HG02970 (cell line): ENCODE measurements at regions not wholly inside any gene's neighbourhood (a gene's known extent, or its start where the extent isn't known, plus 50 kb on each side); places are given as distances from the start of the nearest gene placed in this dataset.
A peak's percentile ranks its signal among the peaks of the same experiment; 100 is the strongest.
"Not testable (repeated sequence)": the region's sequence is repeated elsewhere in the genome, so short reads cannot be mapped to it uniquely, and the experiment has no call there.

Experiments used
- ATAC-seq: cut with Tn5 transposase; IDR thresholded peaks from one replicate; pipeline ENCODE4 v1.9.1; 2021; ENCODE audit warnings: mild to moderate bottlenecking, moderate library complexity, moderate number of reproducible peaks; ENCODE audit not compliant: unreplicated experiment, low FRiP score

DNA sequence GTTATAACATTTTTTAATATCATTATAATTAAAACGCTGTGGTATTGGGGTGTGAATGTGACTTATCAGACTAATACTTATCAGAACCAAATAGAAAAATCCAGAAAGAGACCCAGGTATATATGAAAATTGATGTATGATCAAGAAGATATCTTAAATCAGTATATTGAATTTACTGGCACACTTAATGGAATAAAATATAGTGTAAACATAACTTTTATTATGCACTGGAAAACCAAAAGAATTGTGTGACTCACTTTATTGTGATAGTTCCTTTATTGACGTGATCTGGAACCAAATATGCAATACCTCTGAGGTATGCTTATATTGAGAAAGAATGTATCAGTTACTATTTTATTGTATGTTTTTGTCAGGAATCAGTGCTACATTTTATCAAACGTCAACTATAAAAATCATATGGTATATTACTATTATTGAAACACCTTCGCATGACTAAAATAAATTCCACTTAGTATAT is 250.7 kb upstream of the SPOPL start:
- not testable (repeated sequence) for ATAC-seq

DNA sequence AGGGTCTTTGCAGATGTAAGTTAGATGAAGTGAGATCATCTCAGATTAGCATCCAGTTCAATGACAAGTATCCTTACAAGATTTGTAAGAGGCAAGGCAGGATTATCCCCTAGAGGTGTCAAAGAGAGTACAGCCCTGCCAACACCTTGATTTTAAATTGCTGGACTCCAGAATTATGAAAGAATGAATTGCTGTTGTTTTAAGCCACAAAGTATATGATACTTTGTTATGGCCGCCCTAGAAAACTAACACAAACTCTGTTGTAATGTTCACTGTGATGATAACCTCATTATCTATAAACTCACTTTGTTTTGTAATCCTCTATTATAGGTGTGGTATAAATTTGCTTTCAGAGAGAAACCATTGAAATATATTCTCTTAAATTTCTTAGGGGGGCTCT is 249.0 kb upstream of the SPOPL start:
- ATAC-seq, result no peak

DNA sequence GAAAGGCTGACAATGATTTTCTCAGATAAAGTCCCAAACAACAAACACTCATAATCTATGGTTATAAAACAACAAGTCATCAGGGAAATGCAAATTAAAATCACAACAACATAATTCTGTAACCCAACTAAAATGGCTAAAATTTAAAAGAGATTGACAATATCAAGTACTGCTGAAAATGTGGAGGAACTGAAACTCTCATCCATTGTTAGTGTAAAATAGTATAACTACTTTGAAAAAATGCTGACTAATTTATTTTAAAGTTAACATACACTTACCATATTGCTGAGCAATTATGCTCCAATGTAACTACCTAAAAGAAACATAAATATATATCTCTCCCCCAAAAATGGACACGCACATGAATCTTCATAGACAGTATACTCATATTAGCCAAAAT is 245.9 kb upstream of the SPOPL start:
- ATAC-seq, result no peak

DNA sequence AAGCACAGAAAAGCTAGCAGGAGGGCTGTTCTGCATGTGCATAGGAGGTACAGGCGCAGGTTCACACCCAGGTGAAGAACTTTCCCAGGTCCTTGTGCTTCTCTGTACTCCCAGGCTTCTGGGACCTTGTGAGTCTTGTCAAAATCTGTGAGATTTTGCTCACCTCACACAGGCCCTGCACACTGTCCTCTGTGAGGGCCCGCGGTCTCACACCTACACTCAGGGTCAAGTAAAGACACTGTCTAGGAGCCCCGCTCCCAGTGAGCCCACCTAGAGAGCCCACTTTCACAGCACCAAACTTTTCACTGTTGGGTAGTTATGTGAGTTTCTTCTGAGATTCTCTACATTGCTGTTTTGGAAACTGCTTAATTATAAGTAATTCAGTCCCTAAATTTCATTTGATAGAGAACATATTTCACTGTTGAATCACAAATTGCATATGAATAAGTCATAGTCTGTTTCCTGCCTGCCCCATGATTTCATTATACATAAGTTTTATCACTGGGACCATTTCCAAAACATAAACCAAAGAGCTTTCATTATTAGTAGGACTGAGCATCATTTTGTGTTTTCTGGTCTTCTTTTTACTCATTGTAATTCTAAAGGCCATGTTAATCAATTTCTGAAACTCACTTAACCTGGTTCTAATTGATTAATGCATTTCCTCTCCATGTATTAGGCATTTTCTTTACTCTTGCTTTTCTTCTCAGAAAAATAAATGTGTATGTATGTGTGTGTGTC is 234.2 kb upstream of the SPOPL start:
- peak; percentile 69 for ATAC-seq

DNA sequence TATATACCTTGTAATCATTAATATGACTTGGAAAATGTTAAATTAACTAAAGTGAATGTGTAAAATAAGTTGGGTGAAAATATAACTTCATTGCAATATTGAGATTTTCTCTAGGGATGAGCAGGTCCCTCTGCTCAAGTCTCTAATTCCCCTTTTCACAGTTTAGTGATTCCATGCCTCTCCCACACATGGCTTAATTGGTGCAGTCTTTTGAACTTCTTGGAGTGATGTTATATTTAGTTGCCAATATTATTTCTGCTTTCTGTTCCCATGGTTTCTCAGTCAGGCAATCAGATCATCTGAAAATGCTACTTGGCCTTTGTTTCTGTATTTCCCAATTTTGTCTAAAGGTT is 233.7 kb upstream of the SPOPL start:
- peak; percentile 28 for ATAC-seq

DNA sequence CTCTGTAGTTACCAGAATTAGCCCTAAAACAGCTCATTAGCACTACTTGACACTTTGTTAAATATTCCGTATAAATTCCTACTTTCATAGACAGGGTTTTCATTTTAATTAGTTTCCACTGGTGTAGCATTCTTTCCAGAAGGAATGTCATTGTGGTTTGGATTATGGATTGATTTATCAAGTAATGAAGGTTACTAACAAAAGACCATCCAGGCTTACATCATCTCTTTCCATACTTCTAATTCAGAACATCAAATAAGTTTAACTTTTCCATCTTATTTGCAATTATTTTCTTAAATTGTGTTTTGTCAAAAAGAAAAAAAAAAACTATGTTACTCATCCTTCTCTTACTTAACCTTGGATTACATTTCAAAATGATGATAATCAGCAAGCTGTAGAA is 231.8 kb upstream of the SPOPL start:
- ATAC-seq, result no peak

DNA sequence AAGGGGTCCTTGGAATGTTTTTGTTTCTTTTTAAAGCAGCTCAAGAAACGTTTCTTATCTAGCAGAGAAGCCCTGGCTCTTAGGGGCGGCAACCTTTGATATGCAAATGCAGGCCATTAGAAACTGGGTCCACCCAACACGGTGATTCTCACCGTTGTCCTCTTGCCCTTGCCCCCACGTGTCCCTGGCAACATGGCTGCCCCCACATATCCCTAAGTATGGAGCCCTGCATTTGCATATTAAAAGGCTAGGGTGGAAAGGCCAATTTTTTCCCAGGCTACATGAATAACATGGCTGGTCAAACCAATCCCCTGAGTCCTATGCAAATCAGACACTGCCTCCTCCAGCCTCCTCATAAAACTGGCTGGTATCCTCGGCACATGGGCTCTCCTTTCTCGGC is 230.1 kb upstream of the SPOPL start:
- no peak for ATAC-seq

DNA sequence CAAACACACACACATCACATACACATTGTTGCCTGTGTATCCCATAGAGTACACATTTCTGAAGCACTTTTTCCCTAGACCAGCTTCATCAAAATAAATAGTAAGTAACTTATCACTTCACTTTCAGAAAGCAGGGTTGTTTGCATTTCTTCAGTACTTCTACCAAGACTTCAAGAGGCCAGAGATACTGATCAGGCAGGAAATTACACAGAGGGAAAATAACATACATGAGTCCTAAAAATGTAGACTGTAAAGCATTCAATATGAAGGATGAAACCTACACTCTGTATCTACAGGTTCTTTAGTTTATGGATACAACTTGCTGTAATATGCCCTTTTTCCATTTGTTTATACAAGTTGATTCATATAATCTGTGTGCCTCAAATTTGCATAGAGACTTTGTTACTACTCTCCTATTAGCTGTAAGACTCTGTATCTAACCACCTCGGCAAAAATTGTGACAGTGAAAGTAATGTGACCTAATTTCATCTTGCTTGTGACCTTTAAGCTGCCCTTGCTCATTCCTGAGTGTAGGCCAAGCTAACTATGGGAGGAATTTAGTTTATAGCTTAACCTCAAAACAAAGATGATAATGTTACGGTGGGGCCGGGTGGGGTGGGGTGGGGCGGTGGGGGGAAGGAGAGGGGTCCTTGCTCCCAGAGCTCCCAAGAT is 228.9 kb upstream of the SPOPL start:
- no peak for ATAC-seq

DNA sequence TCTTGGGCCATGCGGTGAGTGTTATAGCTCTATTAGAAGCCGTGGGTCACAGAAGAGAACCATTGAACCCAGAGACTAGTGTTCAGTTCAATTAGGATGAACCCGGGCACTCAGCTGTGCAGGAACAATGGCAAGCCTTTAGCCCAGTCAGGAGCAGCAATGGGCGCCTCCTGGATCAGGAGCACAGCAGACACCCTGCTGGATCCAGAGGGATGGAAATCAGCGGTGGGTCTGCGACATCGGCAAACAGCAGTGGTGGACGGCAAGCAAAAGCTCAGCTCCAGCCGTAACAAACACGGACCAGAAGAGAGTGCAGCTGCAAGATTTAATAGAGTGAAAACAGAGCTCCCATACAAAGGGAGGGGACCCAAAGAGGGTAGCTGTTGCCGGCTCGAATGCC is 228.3 kb upstream of the SPOPL start:
- ATAC-seq, result not testable (repeated sequence)

DNA sequence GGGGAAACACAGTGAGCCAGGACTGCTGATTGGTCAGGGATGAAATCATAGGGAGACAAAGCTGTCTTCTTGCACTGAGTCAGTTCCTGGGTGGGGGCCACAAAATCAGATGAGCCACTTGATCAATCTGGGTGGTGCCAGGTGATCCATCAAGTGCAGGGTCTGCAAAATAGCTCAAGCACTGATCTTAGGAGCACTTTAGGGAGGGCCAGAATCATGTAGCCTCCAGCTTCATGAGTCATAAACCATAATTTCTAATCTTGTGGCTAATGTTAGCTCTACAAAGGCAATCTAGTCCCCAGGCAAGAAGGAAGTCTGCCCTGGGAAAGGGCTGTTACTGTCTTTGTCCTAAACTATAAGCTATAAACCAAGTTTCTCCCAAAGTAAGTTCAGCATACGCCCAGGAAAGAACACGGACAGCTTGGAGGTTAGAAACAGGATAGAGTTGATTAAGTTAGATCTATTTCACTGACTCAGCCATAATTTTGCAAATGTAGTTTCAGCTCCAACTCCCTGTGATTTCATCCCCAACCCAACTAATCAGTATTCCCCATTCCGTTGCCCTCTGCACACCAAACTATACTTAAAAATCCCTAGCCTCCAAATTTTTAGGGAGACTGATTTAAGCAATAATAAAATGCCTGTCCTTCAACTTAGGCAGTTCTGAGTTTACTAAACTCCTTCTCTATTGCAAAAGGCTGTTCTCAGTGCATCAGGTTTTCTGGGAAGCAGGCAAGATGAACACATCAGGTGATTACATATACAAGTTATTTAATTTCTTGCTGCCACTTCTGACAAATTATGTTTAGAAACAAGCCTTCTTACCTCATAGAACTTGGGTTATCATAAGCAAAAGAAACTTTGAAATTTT is 226.9 kb upstream of the SPOPL start:
- no peak for ATAC-seq

DNA sequence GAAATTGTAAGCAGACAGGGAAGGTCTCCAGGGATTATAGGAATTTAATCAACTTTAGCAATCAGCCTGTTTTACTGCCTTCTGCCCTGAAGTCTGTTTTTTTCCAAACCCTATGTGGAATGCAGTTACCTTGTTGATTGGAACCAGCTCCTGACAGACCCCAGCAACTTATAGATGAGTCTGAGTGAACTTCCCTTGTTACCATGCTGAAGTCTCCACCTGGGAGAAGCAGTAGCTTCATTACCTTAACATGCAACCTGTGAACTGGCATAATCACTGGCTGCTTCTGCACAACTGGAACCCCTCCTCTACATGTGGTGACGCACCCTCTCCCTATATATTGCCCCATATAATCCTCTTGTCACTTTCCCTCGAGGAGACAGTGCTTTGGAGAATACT is 226.3 kb upstream of the SPOPL start:
- no peak for ATAC-seq

DNA sequence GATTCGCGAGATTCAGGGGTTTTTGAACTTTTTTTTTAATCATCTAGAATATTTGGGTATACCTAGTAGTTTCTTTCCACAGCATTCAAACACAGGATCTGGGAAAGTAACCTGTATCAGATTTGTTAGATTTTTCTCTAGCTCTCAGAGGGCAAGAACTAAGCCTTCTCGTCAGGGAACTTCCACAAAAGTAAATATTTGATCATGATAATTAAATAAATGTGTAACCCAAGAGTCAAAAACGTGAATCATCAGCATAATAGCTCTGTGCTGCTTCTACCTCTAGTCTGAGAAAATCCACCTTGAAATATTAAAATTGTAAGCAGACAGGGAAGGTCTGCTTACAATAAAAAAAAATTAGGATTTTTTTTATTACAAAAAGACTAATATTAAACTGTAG is 225.7 kb upstream of the SPOPL start:
- ATAC-seq, result no peak

DNA sequence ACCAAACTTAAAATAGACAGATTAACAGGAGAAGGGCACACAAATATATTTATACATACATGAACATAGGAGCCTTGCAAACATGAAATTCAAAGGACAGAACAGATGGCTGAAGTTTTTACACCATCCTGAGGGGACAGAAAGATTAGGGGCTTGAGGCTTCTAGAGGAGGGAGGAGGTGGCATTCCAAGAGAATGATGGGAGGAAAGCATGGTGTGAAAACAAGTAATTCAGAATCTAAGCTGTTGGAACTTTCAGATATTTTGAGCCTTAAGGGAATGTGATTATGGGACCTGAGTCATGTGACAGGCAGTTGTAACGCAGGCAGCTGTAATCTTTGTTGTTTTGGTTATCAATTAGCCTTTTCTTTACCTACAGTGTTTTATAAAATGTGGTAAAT is 225.2 kb upstream of the SPOPL start:
- ATAC-seq, result no peak

DNA sequence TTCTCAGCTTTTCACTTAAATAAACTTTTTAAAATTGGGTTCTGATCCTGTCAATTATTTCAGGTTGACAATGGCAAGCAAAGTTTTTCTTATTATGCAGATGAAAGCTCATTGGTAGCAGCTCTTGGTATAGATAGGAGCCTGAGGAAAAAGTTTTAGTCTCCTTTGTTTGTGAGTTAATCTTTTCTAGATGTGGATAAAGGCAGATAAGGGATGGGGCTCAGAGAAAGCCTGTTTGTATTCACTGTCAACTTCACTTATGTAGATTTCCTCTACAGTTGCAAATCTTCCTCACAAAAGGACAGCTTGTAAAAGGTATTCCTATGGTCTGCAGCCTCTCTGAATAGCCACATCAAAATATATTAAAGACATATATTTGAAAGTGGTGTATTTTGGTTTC is 224.5 kb upstream of the SPOPL start:
- ATAC-seq, result no peak

DNA sequence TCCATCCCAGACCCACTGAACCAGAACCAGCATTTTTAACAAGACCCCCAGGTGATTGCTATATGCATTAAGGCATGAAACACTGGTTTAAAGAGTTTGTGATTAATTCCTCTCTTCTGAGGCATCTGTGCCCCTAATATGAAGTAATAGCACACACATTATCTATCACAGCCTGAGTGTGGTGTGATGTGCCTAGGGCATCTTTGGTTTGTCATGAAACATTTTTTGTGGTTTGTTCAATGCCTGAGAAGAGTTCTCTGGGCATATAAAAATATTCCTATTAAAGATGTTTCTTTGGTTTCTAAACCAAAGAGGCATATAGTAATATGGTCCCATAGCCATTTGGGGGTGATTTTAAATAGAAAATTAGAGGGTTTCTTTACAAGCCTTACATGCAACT is 221.7 kb upstream of the SPOPL start:
- no peak for ATAC-seq

DNA sequence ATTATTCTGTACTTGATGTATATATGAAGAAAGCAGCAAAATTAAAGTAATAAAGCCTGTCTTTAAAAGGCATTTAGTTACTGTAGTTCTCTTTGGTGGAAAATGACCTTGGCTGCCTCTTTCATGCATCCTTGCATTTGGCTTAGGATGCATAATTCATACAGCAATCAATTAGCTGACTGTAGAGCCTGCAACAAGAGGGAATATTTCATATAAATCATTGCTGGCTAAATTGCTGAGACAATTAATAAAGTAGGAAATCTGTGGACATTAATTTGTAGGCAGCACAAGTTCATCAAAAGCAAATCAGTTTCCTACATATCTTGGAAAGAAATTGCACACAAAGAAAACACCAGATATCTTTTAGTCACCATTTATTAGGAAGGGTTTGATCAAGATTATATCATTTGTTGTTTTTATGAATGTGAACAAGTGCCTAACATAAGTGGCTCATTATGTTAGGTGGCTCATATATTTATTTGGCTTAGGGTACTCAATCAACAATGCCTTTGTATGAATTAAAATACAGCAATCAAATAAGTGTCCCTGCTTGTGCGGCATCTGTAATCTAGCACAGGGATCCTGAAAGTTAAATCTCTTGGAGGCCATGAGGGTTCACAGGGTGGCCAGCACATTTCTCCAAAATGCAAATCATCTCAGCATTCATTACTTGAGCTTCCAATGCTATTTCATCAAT is 220.4 kb upstream of the SPOPL start:
- ATAC-seq, result no peak

DNA sequence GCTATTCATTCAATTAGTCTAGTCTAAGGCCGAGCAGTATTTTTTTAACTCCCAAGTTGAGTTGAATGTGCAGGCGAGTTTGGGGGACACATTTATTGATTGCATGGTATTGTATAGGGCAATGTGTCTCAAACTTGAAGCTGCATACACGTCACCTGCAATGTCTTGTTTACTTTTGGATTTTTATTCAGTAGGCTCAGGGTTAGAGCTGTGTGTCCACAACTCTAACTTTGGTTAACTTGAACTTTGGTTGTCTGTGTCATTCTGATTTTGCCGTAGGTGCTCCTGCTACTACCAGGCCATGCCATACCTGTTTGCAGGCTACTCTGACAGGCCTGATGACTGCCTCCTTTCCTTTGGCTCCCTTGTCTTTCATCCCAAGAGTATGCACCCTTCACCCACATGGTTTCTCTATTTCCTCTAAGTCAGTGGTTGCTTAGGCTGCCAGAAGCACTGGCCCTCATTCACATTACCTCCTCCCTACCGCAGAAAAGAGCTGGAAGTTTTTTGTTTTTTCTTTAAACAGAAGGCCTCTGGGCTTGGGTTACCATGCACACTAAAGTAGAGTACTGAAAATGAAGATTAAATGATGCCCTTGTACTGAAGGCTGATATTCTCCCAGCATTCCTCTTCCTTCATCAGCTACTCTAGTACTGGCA is 219.4 kb upstream of the SPOPL start:
- no peak for ATAC-seq

DNA sequence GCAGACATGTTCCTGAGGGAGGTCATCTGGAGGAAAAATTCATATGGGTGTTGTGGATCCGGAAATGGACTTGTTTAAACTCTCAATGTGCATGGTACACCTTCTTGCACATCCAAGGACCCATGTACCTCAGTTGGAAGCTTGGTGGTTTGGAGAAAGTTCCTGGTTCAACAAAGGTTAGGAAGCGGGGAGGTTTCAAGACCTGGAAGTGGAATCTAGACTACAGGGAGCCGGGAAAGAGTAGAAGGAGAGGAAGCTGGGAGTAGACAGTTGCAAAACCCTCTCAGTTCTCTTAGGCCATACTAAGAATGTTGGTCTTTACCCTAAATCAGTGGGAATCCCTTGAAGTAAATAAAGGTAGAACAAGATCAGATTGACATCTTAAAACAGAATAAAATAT is 209.8 kb upstream of the SPOPL start:
- no peak for ATAC-seq

DNA sequence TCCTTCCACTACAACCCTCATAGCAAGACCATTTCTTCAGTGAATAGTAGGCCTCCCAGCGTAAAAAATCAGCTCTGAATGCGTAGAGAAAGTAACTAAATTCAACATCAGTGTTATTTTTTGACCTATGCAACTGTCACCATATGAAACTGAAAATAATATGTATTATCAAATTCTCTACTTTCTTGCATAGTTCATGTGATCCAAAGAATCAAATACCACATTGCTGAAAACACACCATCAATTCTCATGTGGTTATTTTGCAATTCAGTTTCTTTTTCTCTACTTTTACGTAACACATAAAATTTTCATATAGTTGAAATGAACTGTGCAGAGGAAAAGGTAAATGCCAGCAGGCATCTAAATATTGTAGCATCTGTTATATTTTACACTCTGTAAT is 208.5 kb upstream of the SPOPL start:
- ATAC-seq, result no peak

DNA sequence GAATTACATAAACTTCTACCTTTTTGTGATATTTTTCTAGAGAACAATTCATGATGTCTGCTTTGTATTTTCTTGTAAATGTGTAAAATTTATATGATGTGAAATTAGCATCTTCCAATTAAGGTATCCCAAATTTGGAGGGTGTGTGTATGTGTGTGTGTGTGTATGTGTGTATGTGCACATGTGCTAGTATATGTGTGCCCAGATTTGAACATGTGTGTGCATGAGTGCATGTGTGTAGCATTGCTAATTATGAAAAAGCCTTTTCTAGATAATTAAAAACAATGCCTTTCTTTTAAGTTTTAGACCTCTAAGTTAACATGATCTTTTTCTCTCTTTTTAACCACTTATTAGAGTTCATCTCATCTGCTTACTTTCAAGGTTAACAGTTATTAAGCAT is 208.0 kb upstream of the SPOPL start:
- ATAC-seq, result no peak
